Keratinocyte (primary cell): ENCODE measurements at regions not wholly inside any gene's neighbourhood (a gene's known extent, or its start where the extent isn't known, plus 50 kb on each side); places are given as distances from the start of the nearest gene placed in this dataset.

Experiments
- DNase-seq: peaks from one replicate; pipeline ENCODE4 v3.0.0-alpha.2; 2011; ENCODE audit warnings: low read depth, missing footprints, low spot score
- FAIRE-seq: peaks from 2 replicates; lab custom pipeline; 2011; peaks lifted over from hg19 to GRCh38; lab: Jason Lieb, UNC
- H2AFZ ChIP-seq: 2 replicates; pipeline ENCODE4 v1.6.0; 2012; ENCODE audit warnings: low read length, control low read depth, inconsistent platforms; ENCODE audit not compliant: control insufficient read depth
- H3K27ac ChIP-seq: 2 replicates; pipeline ENCODE4 v1.5.1; 2011; ENCODE audit warnings: low read length; ENCODE audit not compliant: control insufficient read depth, insufficient read depth
- H3K27me3 ChIP-seq: 3 replicates; pipeline ENCODE4 v1.6.0; 2011; ENCODE audit warnings: low read length; ENCODE audit not compliant: control insufficient read depth, insufficient read depth; ENCODE audit errors: extremely low read depth
- H3K36me3 ChIP-seq, 2 experiments: 2 replicates in 1 of 2; 3 replicates in 1 of 2; pipeline ENCODE4 v1.5.1; 2011; ENCODE audit warnings: low read length in 2 of 2, mild to moderate bottlenecking in 1 of 2; ENCODE audit not compliant: control insufficient read depth in 2 of 2, insufficient read depth in 2 of 2; ENCODE audit errors: extremely low read depth in 1 of 2
- H3K4me1 ChIP-seq: 3 replicates; pipeline ENCODE4 v1.5.1; 2011; ENCODE audit warnings: low read length; ENCODE audit not compliant: control insufficient read depth, insufficient read depth; ENCODE audit errors: extremely low read depth
- H3K4me2 ChIP-seq: 3 replicates; pipeline ENCODE4 v1.6.0; 2011; ENCODE audit warnings: low read depth, low read length; ENCODE audit not compliant: control insufficient read depth, insufficient read depth; ENCODE audit errors: extremely low read depth
- H3K4me3 ChIP-seq, 3 experiments: fragments of 200-600 bp in 1 of 3; sonication (generic) in 1 of 3; 2 replicates in 2 of 3; 3 replicates in 1 of 3; pipeline ENCODE4 v1.5.1; 2011 to 2016; ENCODE audit warnings: low read length in 3 of 3, mild to moderate bottlenecking in 3 of 3, control low read depth in 2 of 3, inconsistent platforms in 1 of 3, low read depth in 1 of 3, mixed read lengths in 1 of 3, mixed run types in 1 of 3, moderate library complexity in 1 of 3; ENCODE audit not compliant: control insufficient read depth in 2 of 3, insufficient read depth in 2 of 3; ENCODE audit errors: extremely low read depth in 1 of 3
- H3K79me2 ChIP-seq: 2 replicates; pipeline ENCODE4 v1.6.0; 2012; ENCODE audit warnings: low read length; ENCODE audit not compliant: control insufficient read depth, insufficient read depth
- H3K9ac ChIP-seq: 3 replicates; pipeline ENCODE4 v1.6.0; 2011; ENCODE audit warnings: low read length; ENCODE audit not compliant: control insufficient read depth, insufficient read depth; ENCODE audit errors: extremely low read depth
- H3K9me1 ChIP-seq: 3 replicates; pipeline ENCODE4 v1.6.0; 2011; ENCODE audit warnings: low read length; ENCODE audit not compliant: control insufficient read depth, insufficient read depth; ENCODE audit errors: extremely low read depth
- H3K9me3 ChIP-seq: 2 replicates; pipeline ENCODE4 v1.5.1; 2012; ENCODE audit warnings: low read depth, low read length; ENCODE audit not compliant: control insufficient read depth
- H4K20me1 ChIP-seq: 3 replicates; pipeline ENCODE4 v1.6.0; 2011; ENCODE audit warnings: low read length; ENCODE audit not compliant: control insufficient read depth, insufficient read depth; ENCODE audit errors: extremely low read depth
- CTCF ChIP-seq, 3 experiments: IDR thresholded peaks in 1 of 3; conservative IDR thresholded peaks in 1 of 3; optimal IDR thresholded peaks in 1 of 3; 2 replicates in 2 of 3; 3 replicates in 1 of 3; pipeline versions ENCODE3 to v1.5.1; 2011; ENCODE audit warnings: low read length in 3 of 3, mild to moderate bottlenecking in 3 of 3, moderate library complexity in 2 of 3, control low read depth in 1 of 3, inconsistent platforms in 1 of 3; ENCODE audit not compliant: insufficient read depth in 2 of 3; ENCODE audit errors: extremely low read depth in 1 of 3
- EZH2 ChIP-seq: IDR thresholded peaks from one replicate; pipeline ENCODE4 v1.6.1; 2012; ENCODE audit warnings: inconsistent platforms, mild to moderate bottlenecking, low read length, moderate library complexity
- dilution Hi-C: fragments of 300-500 bp; cut with MboI; formaldehyde crosslinking; loops from one replicate; pipeline ENCODE4 v1.7.0; 2020; ENCODE audit warnings: low sequenced_read_pairs; ENCODE audit not compliant: extremely low pct_ligation_motif_present

- H3K4me1 ChIP-seq: no peaks in the 10 kb centered on the region
- FAIRE-seq (no peak), DNase-seq (no peak)
- H3K4me2 ChIP-seq: no peak overlapping the region
- no peaks in the 10 kb centered on the region for H3K27me3 ChIP-seq
- H3K9me1 ChIP-seq: no peaks in the 10 kb centered on the region
- TF ChIP-seq CTCF (optimal IDR thresholded peaks at IDR 0.05 in 1 of 3, IDR thresholded peaks at IDR 0.05 in 1 of 3, conservative IDR thresholded peaks at IDR 0.05 in 1 of 3; ENCODE audit: extremely low read depth in 1 of 3, insufficient read depth in 2 of 3, low read length in 3 of 3): no peak
- TF ChIP-seq EZH2: no peak
- no peak overlapping the region for H3K27ac ChIP-seq
- H3K4me3 ChIP-seq: no peak overlapping the region
- no peaks in the 10 kb centered on the region for H3K79me2 ChIP-seq
- H3K9ac ChIP-seq: no peak overlapping the region
- no peak overlapping the region for H2AFZ ChIP-seq
- H3K36me3 ChIP-seq: no peaks in the 10 kb centered on the region
- no peaks in the 10 kb centered on the region for H3K9me3 ChIP-seq
- dilution Hi-C loops: no loop called here
- H4K20me1 ChIP-seq: no peaks in the 10 kb centered on the region
Observed at GRCh38 chr18:41604964-41605363, 350.1 kb upstream of the PIK3C3 start.

- FAIRE-seq: no peak
- no peaks in the 10 kb centered on the region for H3K4me1 ChIP-seq
Observed at GRCh38 chr18:41602034-41602433, 353.0 kb upstream of the PIK3C3 start.

More at GRCh38 chr18:41602034-41602433, 353.0 kb upstream of the PIK3C3 start:
- TF ChIP-seq CTCF (optimal IDR thresholded peaks at IDR 0.05 in 1 of 3, IDR thresholded peaks at IDR 0.05 in 1 of 3, conservative IDR thresholded peaks at IDR 0.05 in 1 of 3; ENCODE audit: extremely low read depth in 1 of 3, insufficient read depth in 2 of 3, low read length in 3 of 3) (no peak), EZH2 (no peak)
- H3K27ac ChIP-seq: no peak overlapping the region
- no peak overlapping the region for H3K4me2 ChIP-seq
- DNase-seq: no peak
- no peak overlapping the region for H3K9ac ChIP-seq
- no peaks in the 10 kb centered on the region for H3K79me2 ChIP-seq
- H2AFZ ChIP-seq: no peak overlapping the region
- no peaks in the 10 kb centered on the region for H3K36me3 ChIP-seq
- no peak overlapping the region for H3K4me3 ChIP-seq
- H3K9me1 ChIP-seq: no peaks in the 10 kb centered on the region
- no peaks in the 10 kb centered on the region for H4K20me1 ChIP-seq
- no peaks in the 10 kb centered on the region for H3K9me3 ChIP-seq
- H3K27me3 ChIP-seq: no peaks in the 10 kb centered on the region
- dilution Hi-C loops: no loop called here
